Stimulated activated CD4-positive, alpha-beta T cell treated with anti-CD3 and anti-CD28 coated beads, Interleukin-12 subunit alpha, Interleukin-12 subunit beta, amount 100 ng/mL, for 4 hours (primary cell): ENCODE measurements at regions not wholly inside any gene's neighbourhood (a gene's known extent, or its start where the extent isn't known, plus 50 kb on each side); places are given as distances from the start of the nearest gene placed in this dataset.
"Not testable (repeated sequence)": the region's sequence is repeated elsewhere in the genome, so short reads cannot be mapped to it uniquely, and the experiment has no call there.

Experiments used
- DNase-seq: peaks from one replicate; pipeline ENCODE4 v3.0.0-alpha.2; 2020

GRCh38 chr11:134976551-134976950 lies 564.5 kb upstream of the B3GAT1 start:
- DNase-seq = no peak

DNA sequence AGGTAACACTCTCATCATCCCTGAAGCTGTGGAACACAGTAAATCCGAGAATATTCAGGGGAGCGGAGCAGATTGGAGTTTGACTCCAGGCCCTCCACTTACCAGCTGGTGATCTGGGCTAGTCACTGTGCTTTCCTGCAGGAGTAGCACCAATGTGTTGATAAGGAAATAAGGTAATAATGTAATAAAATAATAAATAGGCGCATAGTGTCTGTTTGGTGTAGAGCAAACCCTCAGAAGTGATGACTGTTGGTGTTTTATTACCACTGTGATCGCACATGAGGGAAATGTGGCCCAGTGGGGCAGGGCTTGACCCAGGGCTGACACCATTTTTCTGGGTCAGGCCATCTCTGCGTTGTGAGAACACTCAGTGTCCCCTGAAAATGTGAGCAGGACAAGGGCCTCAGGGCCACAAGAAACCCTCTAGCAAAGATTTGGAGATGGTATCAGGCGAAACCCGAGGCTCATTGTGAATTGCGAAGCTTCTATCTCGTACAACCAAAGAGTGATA lies 563.9 kb upstream of the B3GAT1 start:
- DNase-seq = no peak

GRCh38 chr11:134973801-134974200 lies 561.8 kb upstream of the B3GAT1 start:
- no peak for DNase-seq

GRCh38 chr11:134971381-134971780 lies 559.3 kb upstream of the B3GAT1 start:
- no peak for DNase-seq

- no peak for DNase-seq
Observed at GRCh38 chr11:134967746-134968145, 555.7 kb upstream of the B3GAT1 start.

DNA sequence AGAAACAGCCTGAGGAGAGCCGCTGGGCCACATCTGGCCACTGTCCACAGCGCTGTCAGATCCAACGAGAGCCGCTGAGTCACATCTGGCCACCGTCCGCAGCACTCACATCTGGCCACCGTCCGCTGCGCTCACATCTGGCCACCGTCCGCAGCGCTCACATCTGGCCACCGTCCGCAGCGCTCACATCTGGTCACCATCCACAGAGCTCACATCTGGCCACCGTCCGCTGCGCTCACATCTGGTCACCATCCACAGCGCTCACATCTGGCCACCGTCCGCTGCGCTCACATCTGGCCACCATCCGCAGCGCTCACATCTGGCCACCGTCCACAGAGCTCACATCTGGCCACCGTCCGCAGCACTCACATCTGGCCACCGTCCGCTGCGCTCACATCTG lies 549.3 kb upstream of the B3GAT1 start:
- not testable (repeated sequence) for DNase-seq

DNA sequence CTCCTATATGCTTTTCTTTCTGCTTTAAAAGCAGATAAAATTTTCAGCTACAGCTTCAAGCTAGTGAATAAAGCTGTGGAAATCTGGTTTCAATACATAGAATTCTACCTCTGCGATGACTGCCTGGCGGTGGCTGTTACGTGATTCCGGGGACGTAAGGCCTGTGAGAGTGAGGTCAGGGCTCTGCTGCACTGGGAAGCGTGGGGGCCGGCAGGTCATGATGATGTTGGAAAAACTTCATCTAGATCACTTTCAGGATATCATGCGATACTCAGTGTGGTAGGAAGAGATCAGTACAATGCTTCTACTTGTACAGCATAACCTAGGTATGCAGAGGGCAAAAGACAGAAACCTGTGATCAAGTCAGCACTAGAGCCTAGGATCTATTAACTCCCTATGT lies 546.8 kb upstream of the B3GAT1 start:
- no peak for DNase-seq

GRCh38 chr11:134958336-134958640 lies 546.2 kb upstream of the B3GAT1 start:
- DNase-seq = no peak

DNA sequence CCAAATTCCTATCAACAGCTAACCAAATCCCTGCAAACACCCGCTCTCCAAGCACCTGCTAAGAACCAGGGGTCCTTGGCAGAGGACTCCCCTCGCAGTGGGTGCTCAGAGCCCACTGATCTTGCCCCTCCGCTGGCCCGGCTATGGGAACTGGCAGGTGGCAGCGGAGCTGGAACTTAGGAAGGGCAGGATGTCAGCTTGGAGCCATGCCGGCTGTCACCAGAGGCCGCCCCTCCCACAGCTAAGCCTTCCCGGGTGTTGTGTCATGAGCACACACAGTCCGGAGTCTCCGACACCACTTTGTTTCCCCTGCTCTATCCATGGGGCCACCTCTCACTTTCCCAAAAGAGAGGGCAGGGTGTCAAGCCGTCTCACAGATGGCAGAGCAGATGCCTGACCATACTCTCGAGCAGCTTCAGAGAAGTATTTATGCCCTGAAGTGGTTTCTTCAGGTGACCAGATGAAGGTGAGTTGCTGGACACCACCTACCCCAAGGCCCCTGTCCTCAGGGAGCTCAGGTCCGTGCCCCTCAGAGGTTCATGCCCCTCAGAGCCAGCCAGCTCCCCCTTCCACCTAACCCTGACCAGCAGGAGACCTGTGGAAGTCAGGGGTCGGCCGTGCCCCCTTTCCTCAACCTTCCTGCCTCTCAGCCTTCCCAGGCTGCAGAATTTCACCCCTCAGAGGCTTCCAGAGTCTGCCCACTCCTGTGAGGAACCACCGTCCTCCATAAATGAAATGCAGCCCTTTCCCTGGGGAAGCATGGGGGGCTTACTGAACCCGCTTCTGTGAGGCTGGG lies 545.7 kb upstream of the B3GAT1 start:
- DNase-seq = no peak

GRCh38 chr11:134956450-134957210 lies 544.6 kb upstream of the B3GAT1 start:
- DNase-seq = no peak

- DNase-seq = not testable (repeated sequence)
Observed at GRCh38 chr11:134955970-134956369, 543.9 kb upstream of the B3GAT1 start.

DNA sequence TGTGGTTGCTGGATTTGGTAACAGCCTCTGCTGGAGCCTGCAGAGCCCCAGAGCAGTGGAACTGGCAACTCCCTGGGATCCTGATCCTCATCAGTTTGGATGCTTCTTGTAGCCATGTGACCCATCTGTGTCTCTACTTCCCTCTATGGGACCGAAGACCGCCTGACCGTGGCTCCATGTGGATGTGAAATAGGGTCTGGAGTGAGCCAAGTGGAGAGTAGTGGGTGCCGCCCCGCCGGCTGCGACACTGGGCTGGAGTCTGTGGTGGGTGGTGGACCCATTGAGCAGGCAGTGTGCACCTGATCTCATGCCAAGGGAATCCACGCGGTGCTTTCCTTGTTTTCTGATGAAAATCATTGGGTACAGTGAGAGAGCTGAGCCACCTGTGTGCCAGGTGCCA lies 543.2 kb upstream of the B3GAT1 start:
- no peak for DNase-seq

GRCh38 chr11:134954456-134954855 lies 542.4 kb upstream of the B3GAT1 start:
- DNase-seq = not testable (repeated sequence)

DNA sequence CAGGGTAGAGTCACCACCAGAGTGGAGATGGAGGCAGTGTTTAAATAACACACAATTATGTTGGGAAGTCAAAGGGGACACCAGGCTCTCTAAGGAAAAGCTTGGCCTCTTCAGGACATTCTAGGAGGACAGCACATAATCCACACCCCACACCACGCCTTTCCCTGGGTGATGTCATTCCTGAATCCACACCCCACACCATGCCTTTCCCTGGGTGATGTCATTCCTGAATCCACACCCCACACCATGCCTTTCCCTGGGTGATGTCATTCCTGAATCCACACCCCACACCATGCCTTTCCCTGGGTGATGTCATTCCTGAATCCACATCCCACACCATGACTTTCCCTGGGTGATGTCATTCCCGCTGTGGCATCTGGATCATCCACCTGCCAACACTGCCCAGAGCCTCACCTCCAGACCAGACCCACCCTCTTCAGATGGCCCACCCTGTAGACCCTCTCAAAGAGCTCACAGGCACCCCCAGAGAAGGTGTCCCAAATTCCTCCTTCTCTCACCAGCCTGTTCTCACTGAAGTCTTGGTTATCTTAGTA lies 541.5 kb upstream of the B3GAT1 start:
- not testable (repeated sequence) for DNase-seq

DNA sequence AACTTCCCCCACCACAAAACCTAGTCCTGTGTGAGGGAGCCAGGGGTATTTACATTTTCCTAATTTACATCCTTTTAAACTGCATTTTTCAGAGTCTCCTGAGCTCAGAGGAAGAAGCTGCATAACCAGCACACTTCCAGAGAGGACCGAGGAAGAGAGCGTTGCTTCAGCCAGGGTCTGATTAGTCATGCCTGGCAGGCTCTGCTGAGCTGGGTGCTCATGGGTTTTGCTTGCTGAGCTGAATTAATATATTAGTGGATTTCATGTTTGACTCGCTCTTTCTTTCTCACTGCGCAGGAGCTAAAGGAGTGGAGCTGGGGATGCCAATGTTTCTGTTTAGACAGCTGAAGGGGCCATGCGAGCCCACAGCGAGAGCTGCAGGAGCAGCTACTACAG lies 539.3 kb upstream of the B3GAT1 start:
- DNase-seq = no peak

DNA sequence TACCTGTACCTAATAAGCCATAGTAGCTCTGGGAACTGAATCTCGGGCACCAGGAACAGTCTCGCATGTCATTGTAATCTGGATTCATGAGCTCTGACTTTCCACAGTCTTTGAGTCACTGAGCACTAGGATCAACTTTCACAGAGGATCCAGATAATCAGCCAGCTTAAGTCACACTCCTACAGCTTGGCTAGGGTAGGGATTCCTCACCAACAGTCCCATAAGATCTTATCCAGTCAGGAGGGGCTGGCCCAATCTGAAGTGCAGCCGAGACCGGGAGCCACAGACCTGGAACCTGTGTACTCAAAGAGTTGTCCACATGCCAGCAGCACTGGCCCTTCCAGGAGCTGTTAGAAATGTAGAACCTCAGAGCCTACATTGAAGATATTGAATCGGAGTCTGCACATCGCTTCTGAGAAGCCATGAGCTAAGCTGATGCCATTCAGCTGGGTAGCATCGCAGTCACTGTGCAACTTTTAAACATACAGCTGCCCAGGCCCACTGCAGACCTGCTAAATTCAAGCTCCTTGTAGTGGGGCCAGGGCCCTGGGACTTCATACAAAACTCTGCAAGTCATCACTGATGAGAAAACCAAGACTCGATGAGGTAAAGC lies 538.8 kb upstream of the B3GAT1 start:
- DNase-seq = no peak

- DNase-seq = no peak
Observed at GRCh38 chr11:134949121-134950090, 537.4 kb upstream of the B3GAT1 start.

GRCh38 chr11:134947556-134947955 lies 535.5 kb upstream of the B3GAT1 start:
- DNase-seq = no peak

GRCh38 chr11:134945993-134946392 lies 534.0 kb upstream of the B3GAT1 start:
- no peak for DNase-seq

DNA sequence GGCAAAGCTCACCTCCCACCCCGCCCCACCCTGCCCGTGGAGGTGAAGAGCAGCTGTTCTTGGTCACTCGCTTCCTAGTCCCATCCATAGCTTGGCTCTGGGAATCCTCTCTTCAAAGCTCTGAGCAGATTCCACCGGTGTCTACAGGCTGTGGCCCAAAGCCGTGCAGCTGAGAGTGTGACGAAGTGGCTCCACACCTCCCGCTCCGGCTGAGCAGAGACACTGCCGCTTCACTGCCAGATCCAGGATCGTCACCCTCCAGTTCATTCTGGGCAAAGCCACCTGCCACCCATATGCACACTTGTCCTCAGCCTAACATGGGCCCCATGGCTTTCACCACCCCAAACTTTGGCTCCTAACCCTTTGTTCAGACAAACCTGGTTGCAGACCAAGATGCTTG lies 532.9 kb upstream of the B3GAT1 start:
- no peak for DNase-seq

GRCh38 chr11:134944131-134944530 lies 532.1 kb upstream of the B3GAT1 start:
- no peak for DNase-seq

DNA sequence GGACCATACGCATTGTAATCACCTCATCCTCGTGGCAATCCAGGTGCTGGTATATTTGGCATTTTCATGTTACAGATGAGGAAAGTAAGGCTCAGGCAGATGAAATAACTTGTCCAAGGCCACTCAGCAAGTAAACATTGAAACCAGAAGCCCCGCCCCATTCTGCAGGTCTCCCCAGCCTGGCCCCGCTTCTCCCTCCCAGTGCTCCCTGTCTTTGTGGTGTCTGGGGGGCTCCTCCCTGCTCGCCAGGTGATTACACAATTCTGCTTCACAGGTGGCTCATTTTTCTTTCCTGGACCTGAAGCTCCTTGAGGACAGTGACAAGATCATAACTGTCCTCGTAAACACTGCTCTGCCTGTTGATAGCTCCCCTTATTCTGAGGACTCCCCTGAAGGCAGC lies 531.5 kb upstream of the B3GAT1 start:
- no peak for DNase-seq
